ENCODE measurements at regions not wholly inside any gene's neighbourhood (a gene's known extent, or its start where the extent isn't known, plus 50 kb on each side); places are given as distances from the start of the nearest gene placed in this dataset.
"Not testable (repeated sequence)": the region's sequence is repeated elsewhere in the genome, so short reads cannot be mapped to it uniquely, and the experiment has no call there.

DNA sequence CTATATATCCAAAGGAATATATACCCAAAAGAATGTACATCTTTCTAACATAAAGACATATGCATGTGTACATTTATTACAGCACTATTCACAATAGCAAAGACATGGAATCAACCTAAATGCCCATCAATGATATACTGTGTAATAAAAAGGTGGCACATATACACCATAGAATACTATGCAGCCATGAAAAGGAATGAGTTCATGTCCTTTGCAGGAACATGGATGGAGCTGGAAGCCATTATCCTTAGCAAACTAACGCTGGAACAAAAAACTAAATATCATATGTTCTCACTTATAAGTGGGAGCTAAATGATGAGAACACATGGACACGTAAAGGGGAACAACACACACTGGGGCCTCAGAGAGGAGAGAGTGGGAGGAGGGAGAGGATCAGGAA, 365.7 kb upstream of the FTMT start:
- DNase-seq (ENCODE audit: low spot score): not testable (repeated sequence)

DNA sequence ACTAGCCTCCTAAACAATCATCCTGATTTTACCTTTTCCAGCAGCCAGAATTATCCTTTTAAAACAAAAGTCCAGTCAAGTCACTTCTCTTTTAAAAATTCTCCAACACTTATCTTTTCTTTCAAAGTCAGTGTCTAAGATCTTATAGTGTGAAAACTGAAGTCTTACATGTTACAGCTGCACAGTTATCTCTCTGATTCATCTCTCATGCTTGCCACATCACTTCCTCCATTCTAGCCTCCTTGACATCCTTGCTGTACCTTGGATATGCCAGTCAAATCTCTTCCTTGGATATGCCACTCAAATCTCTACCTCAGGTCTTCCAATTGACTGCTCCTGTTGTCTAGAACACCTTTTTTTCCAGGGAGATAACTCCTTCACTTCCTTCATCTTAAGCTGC, 361.7 kb upstream of the FTMT start:
- DNase-seq (ENCODE audit: low spot score): no peak

DNA sequence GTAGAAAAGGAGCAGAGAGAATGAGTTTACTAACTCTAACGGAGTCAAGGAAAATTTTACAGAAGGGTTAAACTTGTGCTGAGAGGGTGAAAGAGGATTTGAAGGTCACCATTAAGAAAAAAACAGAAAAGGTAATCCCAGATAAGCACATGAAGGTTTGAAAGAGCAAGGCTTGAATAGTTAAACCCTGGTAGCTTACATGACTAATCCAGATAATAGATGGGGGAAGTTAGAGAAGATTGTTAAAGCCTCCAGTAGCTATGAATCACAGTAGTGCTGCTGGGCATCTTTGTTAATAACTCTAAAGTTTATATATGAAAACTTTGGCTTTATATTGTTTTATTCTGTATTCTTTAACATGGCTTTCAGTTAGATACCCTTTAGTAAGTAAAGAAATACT, 354.5 kb upstream of the FTMT start:
- no peak for DNase-seq (ENCODE audit: low spot score)

DNA sequence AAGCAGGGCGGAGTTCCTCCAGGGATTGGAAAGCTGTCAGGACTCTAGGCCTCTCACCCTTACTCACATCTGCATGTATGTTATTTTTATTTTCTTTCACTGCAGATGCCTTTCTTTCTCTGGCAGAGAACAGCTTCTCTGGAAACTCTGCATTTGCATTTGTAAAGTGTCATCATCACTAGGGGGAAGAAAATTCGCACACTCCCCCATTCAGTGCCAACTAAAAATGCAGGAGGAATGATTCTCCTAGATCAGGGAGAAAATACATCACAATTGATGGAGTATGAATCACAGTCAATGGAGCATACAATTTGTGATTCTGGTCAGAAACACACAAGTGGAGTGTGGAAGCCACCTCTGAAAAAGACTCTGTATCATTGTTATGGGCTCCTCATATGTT, 351.4 kb upstream of the FTMT start:
- no peak for DNase-seq (ENCODE audit: low spot score)

DNA sequence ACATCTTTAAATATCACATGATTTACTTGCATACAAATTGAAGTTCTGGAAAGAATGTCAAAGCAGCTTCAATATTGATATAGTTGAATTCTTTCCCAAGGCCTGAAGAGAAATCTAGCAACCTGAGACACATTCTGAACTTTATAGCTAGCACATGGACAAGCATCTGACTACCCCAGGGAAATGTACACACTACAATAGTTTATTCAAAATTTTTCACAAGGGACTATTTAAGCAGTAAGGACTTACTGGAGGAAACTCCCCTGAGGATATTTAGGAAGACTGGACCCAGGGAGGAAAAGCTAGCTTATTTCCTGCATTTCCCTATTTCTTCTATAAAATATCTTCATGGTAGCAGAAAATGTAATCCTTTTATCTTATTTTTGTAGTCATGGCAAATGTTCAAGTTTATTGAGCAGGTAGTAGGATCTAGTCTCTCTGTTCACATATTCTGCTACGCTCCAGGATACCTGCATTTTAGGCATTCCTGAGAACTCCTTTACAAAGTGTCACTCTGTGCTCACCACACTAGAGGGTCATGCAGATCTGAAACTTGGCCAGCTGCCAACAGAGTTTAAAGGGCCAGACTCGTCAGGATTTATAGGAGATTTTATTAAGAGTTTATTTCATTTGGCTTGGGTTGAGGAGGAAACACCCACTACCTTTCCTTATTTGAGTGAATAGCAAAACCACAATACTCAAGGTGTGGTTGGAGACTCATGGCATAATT, 348.4 kb upstream of the FTMT start:
- peak; percentile 11 for DNase-seq (ENCODE audit: low spot score)

DNA sequence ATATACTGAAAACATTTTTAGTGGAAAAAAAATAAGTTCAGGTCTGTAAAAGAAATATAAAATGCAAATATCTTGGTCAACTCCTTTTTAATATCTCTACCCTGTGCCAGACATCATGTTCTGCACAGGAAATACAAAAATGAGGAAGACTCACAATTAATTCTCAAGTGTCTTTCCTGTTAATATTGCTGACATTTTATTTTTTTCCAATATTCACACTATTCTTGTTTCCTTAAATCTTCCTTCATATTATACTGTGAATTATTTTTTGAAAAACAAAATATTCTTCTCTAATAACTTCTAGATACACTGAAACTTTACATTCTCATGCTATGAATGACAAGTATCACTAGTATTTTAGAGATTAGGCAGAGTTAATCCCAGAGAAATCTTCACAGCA, 334.7 kb upstream of the FTMT start:
- DNase-seq (ENCODE audit: low spot score): no peak

DNA sequence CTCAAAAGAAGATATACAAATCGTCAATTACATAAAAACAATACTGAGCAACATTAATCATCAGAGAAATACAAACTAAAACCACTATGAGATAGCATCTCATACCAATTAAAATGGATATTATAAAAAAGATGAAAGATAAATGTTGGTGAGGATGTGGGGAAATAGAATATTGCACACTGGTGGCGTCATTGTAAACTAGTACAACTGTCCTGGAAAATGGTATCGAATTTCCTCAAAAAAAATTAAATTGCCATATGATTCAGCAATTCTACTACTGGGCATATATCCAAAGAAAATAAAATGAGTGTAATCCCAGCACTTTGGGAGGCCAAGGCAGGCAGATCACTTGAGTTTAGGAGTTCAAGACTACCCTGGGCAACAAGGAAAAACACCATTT, 326.0 kb upstream of the FTMT start:
- DNase-seq (ENCODE audit: low spot score): no peak

DNA sequence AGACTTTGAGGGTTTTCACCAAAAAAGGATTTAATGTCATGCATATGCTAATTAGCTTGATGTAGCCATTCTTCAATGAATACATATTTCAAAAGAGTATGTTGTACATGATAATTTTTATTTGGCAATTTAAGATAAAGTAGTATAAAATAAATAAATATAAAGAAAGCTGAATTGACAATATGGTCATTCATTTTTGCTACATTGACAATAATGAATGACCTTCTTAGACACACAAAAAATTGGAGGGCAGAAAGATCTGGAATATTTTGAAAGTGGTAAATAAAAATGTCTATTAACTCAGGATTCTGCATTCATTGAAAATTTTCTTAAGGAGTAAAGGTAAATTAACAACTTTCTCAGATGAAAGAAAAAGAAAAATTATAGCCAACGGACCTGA, 324.8 kb upstream of the FTMT start:
- no peak for DNase-seq (ENCODE audit: low spot score)

DNA sequence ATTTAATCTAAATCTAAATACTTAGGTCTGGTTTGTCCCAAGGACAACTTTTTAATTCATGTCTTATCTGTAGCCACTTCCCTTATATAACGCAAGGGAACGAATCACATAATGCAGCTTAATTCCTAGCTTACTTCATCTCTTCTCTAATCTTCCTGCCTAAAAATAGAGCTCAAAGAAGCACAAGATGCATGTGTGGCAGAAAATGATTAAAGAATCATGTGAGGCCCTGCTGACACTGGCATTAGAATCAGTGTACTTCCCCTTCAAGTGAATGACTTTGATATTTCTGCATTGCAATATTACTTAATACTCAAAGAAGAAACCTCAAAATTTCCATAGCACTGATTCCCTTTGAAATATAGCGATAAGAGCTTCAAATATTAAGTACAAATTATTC, 317.9 kb upstream of the FTMT start:
- no peak for DNase-seq (ENCODE audit: low spot score)

DNA sequence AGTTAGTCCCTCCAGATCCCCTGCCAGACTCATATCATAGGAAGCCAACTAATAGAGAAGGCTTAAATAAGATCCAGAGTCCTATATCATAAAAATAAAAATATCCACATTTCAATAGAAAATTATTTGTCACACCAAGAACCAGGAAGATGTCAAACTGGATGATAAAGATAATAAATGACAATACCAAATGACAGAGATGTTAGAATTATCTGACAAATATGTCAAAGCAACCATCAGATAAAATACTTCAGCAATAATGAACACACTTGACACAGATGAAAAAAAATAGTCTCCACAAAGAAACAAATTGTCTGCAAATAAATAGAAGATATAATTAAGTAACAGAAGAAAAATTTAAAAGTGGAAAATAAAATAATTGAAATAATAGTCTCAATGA, 300.7 kb upstream of the FTMT start:
- no peak for DNase-seq (ENCODE audit: low spot score)

DNA sequence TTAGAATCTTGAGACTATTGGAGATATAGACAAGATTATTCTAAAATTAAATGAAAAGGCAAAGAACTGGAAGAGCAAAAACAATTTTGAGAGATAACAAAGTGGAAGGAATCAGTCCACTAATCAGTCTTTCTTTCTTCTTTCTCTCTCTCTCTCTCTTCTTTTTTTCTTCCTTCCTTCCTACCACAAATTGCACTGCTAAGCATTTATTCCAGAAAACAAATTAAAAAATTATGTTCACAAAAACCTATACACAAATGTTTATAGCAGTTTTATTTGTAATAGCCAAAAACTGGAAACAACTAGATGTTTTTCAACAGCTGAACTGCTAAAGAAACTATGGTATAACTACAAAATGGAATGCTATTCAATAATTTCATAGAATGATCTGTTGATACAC, 291.9 kb upstream of the FTMT start:
- no peak for DNase-seq (ENCODE audit: low spot score)

DNA sequence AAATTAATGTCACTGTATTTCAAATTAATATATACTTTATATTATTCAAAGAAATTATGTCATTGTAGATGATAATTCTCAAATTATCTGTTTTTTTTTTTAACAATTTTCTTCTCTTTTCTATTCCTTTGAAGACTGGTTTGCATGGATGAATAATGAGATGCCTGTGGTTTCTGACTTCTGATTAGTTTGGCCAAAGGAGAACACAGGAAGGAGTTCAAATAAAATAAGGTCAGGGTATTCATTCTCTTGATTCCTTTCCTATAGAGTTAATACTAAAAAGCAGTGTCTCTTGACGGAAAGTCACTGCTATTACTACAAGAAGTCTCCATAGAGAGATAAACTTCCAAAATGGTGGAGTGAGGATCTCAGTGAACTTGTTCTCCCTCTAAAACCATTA, 279.6 kb upstream of the FTMT start:
- DNase-seq (ENCODE audit: low spot score): no peak

DNA sequence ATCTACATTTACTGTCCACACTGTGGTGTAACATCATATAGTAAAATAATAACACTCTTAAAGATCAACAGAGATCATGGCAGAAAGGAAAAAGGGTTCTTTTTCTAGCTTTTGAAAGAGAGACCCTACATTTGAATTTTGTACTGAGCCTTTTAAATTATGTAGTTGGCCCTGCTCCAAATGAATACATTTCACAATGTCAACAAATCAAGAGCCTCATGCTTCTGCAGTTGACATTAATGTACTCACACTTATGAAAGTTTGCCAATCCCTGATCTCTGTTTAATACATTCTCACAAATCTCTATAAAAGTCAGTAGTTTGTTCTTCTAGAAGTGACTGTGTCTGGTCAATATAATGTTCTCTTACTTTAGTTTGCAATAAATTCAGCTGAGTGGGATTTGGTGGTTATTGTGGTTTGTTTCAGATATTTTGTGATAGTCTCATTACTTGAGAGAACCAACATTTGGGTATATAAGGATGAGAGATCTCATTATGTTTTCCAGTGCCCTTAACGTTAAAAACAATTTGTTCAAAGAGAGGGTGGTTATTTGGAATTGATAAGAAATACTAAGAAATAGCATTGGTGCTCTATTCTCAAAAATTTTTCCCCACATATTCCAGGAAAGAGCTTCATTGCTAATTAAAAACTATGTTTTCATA, 277.8 kb upstream of the FTMT start:
- DNase-seq (ENCODE audit: low spot score): no peak

DNA sequence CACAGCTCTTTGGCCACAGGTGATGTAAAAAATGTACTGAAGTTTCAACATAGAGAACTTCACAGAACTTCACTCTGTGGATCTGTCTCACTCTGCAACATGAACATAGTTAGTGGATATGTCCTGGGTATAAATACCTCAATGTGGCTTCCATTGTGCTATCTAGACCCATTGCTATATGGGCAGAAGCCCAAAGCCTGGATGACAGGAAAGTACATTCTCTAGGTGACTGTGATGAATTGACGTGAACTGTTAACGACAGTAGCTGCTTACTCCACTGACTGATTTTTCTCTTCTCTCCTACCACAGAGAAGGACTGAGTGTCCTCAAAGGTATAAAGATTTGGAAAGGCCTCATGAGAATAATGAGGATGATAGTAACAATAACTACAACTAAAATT, 270.1 kb upstream of the FTMT start:
- DNase-seq (ENCODE audit: low spot score): no peak

DNA sequence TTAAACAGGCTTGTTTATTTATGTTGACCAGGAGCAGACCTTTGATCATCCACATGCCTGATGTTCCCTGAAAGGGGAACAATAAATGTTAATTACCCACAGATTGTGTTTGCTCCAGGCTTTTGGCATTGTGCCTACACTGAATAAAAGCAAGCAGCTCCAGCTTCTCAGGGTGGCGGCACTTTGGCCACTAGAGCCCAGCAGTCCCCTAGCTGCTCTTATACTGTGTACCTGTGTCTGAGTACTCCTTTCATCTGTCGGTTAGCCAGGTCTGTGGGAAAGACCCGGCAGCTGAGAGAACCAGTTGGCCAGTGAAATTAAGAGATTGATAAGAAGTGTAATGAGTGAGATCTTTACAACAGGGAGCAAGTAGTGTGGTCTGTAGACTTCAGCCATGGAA, 254.8 kb upstream of the FTMT start:
- DNase-seq (ENCODE audit: low spot score): no peak

DNA sequence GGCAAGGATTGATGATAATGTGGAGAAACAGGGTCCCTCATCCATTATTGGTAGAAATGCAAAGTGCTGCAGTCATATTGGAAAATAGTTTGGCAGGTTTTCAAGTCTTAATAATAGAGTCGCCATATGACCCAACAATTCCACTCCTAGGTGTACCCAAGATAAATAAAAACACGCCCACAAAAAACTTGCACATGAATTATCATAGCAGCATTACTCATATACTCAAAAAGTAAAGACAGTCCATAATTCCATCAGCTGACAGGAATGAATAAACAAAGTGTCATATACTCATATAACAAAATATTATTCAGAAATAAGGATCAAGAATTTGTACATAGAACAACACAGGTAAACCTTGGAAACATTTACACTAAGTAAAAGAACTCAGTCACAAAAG, 242.9 kb upstream of the FTMT start:
- no peak for DNase-seq (ENCODE audit: low spot score)

DNA sequence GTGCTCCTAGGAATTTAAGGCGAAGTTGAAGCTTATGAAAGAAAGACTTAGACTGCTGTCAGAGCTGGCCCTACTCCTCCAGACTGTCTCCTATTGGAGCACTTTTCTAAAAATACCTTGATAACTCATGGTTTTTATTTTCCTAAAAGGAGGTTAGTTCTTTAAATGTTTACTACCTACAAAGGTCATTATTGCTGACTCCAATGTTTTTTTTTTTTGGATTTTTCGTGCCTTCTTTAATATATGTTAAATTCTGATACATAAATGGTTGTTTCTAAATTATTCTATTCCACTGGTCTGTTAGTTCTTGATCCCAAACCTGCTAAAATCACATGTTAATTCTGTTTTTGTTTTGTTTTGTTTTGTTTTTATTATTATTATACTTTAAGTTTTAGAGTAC, 227.6 kb upstream of the FTMT start:
- DNase-seq (ENCODE audit: low spot score): no peak

DNA sequence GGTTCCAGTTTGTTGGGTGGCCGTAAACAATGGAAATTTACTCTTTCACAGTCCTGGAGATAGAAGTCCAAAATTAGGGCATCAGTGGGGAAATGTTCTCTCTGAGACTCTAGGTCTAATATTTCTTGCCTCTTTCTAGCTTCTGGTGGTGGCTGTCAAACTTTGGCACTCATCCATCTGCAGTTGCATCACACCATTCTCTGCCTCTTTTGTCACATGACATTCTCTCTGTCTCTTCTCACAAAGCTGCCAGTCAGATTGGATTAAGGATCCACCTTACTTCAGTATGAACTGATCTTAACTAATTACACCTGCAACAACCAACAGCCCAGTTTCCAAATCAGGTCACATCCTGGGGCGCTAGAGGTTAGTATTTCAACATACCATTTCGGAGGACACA, 222.9 kb upstream of the FTMT start:
- DNase-seq (ENCODE audit: low spot score): no peak

DNA sequence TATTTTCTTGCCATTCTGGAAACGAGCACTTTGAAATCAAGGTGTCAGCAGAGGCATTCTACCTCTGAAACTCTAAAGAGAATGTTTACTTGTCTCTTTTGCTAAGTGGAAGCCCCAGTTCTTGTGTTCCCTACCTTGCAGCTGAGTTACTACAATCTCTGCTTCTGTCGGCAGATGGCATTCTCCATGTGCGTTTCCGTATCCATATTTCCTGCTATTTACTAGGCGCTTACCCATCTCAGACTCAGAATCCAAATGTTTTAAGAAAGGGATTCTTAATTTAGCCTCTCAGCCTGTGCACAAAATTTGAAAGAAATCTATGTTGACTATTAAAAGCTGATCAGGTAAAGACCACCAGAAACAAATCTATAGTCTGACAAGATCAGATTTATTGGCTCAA, 221.3 kb upstream of the FTMT start:
- DNase-seq (ENCODE audit: low spot score): no peak

DNA sequence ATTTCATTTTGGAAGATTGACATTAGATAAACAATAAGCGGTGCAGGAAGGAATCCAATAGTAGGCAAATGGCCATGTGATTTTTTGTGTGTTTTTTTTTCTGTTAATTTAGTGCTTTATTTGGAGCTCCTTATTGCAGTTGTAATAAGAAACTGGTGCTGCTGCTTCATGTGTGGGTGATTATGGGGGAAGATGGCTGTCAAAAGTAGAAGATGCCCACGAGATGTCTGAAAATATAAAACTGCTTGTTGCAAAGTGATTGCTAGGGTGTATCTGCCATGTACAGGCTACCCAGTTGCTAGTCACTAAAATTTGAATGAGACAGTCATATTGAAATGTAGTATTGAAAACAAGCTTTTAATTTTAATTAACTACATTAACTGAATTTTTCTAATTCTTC, 216.7 kb upstream of the FTMT start:
- no peak for DNase-seq (ENCODE audit: low spot score)

DNA sequence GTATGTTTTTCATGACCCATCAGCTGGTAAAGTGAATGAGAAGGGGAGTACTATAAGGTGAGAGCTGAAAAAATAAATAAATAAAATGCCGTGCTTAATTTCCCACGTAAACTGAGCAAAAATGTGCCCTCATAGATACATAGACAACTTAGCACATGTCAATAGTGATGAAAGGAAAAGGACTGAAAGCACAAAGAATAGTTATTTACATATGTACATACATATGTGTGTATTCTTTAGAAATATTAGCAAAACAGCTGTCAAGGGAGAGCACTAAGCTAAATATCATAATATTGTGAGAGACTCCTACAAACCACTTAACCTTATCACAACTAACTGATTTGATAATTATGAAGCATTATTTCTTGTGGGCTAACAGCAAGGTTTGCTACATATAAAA, 213.6 kb upstream of the FTMT start:
- DNase-seq (ENCODE audit: low spot score): no peak

DNA sequence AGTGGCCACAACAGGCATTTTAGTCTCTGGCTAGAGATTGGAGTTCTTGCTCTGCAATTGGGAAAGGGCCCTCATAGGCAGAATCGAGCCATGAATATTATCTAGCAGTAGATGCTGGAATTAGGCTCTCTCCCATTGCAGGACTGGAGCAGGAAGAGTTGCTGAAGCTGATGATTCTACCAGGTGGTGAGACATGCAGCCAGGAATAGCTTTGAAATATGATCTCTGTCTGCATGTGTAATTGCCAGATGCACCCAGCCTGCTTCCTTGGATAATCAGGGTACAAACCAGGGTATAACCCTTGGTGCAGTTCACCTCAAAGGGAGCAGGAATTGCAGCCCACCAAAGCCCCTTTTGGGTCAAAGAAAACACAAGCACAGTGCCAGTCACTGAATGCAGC, 211.4 kb upstream of the FTMT start:
- no peak for DNase-seq (ENCODE audit: low spot score)

DNA sequence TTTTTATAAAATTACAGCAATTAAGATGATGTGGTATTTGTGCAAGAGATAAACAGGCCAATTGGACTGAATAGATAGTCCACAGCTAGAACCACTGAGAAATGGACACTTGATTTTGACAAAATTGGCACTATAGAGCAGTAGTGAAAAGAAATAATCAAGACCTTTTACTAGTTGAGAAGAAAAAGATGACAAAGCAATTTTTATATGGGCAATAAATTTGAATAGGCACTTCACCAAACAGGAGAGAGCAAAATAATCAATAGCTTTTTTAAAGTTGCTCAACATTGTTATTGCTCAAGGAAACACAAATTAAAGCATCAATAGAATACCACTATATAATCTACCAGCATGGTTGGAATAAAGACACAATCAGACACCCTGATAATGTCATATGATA, 193.5 kb upstream of the FTMT start:
- DNase-seq (ENCODE audit: low spot score): no peak

DNA sequence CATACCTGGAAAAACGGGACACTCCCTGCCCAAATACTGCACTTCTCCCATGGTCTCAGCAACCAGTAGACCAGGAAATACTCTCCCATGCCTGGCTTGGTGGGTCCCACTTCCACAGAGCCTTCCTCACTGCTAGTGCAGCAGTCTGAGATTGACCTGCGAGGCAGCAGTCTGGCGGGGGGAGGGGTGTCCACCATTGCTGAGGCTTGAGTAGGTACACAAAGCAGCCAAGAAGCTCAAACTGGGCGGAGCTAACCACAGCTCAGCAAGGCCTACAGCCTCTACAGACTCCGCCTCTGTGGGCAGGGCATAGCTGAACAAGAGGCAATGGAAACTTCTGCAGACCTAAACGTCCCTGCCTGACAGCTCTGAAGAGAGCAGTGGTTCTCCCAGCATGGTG, 191.5 kb upstream of the FTMT start:
- no peak for DNase-seq (ENCODE audit: low spot score)
